ENCODE measurements at regions not wholly inside any gene's neighbourhood (a gene's known extent, or its start where the extent isn't known, plus 50 kb on each side); places are given as distances from the start of the nearest gene placed in this dataset.
"Not testable (repeated sequence)": the region's sequence is repeated elsewhere in the genome, so short reads cannot be mapped to it uniquely, and the experiment has no call there.

- TF ChIP-seq, protein P1, sequence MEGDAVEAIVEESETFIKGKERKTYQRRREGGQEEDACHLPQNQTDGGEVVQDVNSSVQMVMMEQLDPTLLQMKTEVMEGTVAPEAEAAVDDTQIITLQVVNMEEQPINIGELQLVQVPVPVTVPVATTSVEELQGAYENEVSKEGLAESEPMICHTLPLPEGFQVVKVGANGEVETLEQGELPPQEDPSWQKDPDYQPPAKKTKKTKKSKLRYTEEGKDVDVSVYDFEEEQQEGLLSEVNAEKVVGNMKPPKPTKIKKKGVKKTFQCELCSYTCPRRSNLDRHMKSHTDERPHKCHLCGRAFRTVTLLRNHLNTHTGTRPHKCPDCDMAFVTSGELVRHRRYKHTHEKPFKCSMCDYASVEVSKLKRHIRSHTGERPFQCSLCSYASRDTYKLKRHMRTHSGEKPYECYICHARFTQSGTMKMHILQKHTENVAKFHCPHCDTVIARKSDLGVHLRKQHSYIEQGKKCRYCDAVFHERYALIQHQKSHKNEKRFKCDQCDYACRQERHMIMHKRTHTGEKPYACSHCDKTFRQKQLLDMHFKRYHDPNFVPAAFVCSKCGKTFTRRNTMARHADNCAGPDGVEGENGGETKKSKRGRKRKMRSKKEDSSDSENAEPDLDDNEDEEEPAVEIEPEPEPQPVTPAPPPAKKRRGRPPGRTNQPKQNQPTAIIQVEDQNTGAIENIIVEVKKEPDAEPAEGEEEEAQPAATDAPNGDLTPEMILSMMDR (IDR thresholded peaks at IDR 0.05) = not testable (repeated sequence)
- TF ChIP-seq POLR2A (IDR thresholded peaks at IDR 0.05) = not testable (repeated sequence)
These were observed 267.8 kb upstream of the POTEB2 start for GRCh38 chr15:21133893-21134292.

Data from heart left ventricle (tissue), 13 donors.